UCSD-AML1 (cell line): ENCODE measurements at regions not wholly inside any gene's neighbourhood (a gene's known extent, or its start where the extent isn't known, plus 50 kb on each side); places are given as distances from the start of the nearest gene placed in this dataset.
A peak's percentile ranks its signal among the peaks of the same experiment; 100 is the strongest.

Source experiments
- DNase-seq: peaks from one replicate; lab custom pipeline; 2025; ENCODE audit not compliant: unreplicated experiment; lab: John Stamatoyannopoulos, UW

GRCh38 chr18:10266334-10266590, 188.2 kb upstream of the APCDD1 start:
- no peak for DNase-seq

- no peak for DNase-seq
Measured at GRCh38 chr18:10269261-10269660, 185.2 kb upstream of the APCDD1 start.

GRCh38 chr18:10270151-10270571, 184.3 kb upstream of the APCDD1 start:
- DNase-seq, result peak; percentile 30

- no peak for DNase-seq
Measured at GRCh38 chr18:10271481-10271880, 183.0 kb upstream of the APCDD1 start.

DNA sequence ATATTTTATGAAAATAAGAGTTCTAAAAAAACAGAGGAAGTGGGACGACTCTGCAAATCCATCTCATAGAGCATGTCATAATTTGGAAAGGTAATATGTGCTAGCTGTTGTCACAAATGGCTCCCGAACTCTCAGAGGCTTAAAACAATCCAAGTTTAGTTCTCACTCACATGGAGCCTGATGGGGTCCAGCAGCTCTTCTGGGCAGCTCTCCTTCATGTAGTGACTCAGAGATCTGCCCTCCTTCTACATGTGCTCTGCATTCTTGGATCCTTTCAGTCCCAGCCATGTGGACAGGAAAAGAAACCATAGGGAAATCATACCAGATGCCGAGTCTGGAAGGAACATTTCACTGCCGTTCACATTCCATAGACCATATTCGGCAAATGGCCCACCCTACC, 180.1 kb upstream of the APCDD1 start:
- DNase-seq, result no peak

- DNase-seq, result no peak
Measured at GRCh38 chr18:10275486-10275885, 178.9 kb upstream of the APCDD1 start.

DNA sequence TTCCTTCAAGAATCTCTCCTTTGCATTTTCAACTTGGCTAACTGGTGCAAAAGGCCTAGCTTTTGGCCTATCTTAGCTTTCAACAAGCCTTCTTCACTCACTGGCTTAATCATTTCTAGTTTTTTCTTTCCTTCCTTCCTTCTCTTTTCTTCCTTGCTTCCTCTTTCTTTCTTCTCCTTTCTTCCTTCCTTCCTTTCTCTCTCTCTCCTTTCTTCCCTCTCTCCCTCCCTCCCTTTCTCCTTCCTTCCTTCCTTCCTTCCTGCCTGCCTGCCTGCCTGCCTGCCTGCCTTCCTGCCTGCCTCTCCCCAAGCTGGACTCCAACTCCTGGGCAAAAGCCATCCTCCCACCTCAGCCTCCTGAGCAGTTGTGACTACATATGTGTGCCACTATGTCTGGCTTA, 176.2 kb upstream of the APCDD1 start:
- DNase-seq, result no peak

DNA sequence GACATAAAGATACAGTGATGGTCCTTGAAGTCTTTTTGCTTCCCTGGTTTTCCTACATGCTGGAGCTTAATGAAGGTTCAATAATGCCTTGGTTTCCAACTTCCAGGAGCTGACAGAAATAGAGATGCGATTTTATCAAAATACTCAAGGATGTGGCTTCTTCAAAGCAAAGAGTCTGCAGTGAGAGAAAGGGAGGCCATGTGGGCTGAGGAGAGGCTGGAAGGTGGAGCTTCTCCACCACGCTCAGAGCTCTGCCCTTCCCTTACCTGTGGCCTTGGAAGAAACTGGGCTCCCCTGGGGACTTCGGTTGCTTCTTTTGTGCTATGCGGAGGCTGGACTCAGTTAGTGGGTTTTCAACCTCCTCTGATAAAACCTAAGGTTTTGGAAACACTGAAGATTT, 175.0 kb upstream of the APCDD1 start:
- no peak for DNase-seq

DNA sequence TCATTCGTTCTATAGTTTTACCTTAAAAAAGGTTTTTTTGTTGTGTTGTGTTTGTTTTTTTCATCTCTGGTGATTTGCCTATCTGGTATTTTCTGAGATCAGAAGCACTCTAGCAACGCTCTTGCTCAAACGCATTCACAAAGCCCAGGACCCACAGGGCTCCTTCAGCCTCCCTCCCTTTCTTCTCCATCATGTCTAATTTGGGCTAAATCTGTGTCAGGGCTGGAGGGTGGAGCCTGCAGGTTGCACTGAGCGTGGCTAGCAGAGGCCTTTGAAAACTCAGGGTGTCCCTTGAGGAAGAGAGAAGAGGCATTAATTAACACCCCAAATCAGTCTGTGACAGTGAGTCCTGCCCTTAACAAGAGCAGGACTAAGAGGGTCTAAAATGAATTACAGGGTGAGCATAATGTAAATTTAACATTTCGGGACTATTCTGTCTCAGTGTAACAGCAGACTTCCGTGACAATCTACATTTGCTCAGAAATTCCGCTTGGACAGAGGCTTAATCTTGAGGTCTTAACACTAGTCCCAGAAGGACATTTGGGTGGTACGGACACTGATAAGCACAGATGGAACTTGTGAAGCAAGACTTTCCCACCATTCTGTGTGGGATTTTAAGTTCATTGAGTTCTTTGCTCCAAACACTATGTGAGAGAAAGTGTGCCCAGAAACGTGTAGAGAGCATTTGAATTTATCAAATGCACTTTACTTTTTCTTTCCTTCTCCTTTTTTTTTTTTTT, 174.4 kb upstream of the APCDD1 start:
- no peak for DNase-seq

DNA sequence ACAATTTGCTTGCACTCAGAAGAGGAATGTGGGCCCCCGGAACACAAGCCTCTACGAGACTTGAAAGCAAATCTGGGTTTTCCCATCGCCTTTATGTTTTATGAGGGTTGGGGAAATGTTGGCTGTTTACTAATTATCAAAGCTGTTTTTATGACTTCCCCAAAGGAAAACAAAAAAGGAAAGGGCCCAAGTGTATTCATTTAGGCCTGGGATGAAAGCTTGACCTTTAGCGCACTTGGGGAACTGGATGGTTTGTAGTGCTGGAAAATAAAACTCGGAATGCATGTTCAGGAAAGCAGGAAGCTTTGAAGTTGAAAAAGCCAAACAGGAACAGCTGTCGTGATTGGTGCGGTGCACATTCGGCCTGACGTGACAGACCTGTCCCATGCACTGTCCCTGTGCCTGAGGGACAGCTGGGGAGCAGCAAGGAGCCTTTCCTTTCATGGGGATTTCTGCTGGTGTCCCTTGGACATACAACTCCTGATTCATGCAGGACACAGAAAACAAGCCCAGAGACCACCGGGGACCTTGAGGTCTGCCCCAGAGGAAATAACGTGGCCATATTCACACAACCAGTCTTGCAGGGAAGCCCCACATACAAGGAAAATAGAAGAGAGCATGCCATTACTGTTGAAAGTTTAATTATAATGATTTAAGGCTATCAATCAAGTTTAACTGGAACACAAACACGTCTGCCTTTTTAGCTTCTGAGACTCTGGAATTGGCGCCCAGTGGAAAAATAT, 169.7 kb upstream of the APCDD1 start:
- no peak for DNase-seq

GRCh38 chr18:10285283-10285640, 169.2 kb upstream of the APCDD1 start:
- DNase-seq, result no peak

GRCh38 chr18:10286580-10287150, 167.8 kb upstream of the APCDD1 start:
- DNase-seq, result no peak

DNA sequence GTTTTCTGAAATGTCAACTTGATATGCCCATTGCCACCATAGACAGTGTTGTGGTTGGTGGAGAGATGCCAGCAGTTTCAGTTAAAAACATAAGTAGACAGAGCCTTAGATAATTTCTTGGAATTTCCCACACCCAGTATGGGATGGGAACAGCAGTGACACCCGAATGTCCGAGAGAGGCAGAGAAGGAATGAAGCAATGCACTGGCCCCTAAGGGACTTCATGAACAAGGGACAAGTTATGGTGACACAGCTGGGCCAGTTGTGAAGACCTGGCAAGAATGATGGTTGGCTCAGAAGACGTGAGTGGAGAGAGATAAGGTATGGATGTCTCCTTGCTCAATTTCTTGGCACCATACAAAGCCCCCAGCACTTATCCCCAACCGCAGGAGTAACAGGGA, 165.2 kb upstream of the APCDD1 start:
- no peak for DNase-seq

DNA sequence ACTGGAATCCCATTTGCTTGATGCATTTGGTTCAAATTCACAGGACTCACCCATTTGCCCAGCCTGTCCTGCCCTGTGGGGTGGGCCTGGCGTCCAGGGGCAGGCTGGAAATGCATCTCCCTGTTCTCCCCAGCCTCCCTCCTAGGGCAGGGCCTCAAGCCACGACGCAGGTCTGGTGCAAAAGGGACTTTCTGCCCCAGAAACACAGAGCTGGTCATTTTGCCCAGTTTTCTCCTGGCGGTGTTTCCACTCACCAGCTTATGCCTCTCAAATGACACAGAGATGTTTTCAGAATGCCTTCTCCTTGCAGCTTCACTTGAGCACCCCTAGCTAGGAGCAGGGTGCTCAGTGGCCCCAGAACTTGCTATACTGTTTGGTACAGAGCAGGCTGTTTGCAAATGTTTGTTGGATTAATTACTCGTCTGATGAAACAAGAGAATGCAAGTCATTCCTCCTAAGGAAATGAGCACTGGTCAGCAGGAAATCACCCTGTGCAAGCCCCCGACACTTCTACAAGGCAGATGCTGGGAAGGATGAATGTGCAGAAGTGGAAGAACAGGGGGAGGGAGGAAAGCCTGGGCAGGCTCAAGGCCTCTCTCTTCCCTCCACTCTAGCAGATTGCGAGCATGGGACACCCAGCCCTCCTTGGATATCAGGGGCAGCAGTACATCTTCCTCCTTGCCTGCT, 164.3 kb upstream of the APCDD1 start:
- DNase-seq, result peak; percentile 64

DNA sequence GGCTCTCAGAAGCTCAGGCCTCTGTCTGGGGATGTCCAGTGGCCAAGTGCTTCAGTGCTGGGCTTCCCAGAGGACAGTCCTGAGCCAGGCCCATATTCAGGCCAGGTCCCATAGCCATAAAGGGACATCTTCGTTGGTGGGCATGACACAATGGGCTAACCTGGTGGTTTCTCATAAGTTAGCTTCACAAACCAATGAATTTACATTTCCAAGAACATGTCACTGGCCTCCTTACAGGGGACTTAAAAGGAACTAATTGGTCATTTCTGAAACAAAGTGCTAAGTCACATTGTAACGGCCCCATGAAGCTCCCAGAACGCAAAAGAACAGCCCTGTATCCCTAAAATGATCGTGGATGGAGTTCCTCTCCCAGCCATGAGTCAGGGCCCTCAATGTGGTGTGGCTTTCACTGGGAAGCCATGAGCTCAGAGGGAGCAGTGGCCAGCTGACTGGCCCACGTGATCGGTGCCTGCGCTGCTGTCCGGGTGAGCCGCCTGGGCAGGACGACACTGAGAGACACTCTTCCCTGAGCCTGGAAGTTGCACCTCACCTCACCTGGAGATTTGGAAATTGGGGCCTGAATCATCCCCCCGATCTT, 163.7 kb upstream of the APCDD1 start:
- no peak for DNase-seq

DNA sequence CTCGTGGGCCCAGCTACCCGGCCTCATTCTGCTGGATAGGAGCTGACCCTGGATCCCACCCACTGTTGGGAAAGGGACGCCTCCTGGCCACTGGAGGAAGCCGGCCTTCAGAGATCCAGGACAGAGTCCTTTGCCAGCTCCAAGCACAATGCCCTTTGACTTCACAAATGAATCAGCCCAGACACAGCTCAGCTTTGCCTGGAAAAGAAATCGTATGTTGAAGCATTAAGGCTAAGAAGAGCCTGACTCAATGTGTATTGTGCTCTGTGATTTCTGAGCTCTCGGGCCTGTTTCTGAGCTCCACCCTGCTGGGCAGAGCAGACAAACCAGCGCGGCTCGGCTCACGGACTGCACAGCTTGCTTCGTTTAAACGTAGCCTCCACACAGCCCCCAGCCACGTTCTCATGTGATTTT, 162.9 kb upstream of the APCDD1 start:
- no peak for DNase-seq

GRCh38 chr18:10293966-10294365, 160.5 kb upstream of the APCDD1 start:
- no peak for DNase-seq

DNA sequence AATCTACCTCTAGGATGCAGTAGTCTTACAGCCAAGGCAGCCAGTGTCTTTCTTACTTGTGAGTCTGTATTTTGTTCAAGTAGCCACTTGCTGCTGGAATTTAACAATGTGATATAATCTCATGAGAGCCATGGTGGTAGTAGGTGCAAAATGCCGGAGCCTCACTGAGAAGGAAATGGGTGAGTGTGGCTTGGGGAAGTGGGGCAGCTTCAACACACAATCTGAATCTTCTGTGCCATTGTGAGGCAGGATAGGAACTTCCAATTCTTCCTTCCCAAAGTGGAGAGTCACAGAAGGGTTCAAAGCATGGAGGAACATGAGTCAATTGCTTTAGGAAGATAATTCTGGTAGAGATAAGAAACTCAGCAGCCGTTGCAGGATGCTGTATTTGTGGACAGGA, 158.7 kb upstream of the APCDD1 start:
- DNase-seq, result no peak

GRCh38 chr18:10296491-10296890, 157.9 kb upstream of the APCDD1 start:
- no peak for DNase-seq

GRCh38 chr18:10297086-10297485, 157.3 kb upstream of the APCDD1 start:
- DNase-seq, result no peak

DNA sequence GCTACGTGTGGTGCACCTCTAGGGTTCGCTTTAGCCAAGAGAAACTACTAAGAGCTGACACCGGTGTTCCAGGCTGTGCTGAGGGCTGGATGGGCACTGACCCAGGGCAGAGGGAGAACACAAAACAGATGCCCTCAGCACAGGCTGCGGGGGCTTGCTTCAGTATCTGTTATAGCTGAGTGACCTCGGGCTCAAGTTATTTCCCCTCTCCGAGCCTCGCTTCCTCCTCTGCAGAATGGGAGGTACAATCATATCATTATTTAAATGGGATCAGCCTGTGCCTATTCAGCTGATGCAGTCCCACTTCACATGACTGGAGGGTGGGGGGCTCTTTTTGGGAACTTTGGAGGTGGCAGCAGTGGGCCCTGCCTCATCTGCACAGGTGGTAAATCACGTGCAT, 156.1 kb upstream of the APCDD1 start:
- no peak for DNase-seq

DNA sequence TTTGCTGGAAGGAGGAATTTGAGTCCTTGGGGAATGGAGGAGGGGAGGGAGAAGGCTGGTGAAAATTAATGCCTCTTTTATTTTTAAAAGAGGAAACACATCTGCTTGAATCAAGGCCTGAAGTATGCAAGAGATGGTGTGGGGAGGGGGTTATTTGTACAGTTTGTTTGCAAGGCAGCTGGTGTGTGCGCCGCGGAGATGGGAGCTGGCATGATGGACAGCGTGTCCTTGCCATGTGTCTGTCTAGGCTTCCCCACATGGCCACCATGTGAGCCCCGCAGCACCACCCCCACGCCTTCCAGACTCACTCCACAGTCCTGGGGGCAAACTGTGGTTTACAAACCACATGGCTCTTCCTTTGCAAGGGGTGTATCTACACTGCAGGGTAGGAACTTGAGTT, 154.8 kb upstream of the APCDD1 start:
- peak; percentile 75 for DNase-seq
